ENCODE measurements at regions not wholly inside any gene's neighbourhood (a gene's known extent, or its start where the extent isn't known, plus 50 kb on each side); places are given as distances from the start of the nearest gene placed in this dataset.
A peak's percentile ranks its signal among the peaks of the same experiment; 100 is the strongest.
"Not testable (repeated sequence)": the region's sequence is repeated elsewhere in the genome, so short reads cannot be mapped to it uniquely, and the experiment has no call there.

DNA sequence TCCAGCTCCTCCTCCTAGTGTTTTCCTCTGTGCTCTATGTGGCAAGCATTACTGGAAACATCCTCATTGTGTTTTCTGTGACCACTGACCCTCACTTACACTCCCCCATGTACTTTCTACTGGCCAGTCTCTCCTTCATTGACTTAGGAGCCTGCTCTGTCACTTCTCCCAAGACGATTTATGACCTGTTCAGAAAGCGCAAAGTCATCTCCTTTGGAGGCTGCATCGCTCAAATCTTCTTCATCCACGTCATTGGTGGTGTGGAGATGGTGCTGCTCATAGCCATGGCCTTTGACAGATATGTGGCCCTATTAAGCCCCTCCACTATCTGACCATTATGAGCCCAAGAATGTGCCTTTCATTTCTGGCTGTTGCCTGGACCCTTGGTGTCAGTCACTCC is 64.0 kb downstream of the OR4F15 start:
- FAIRE-seq; DNase-seq; ATAC-seq; H3K4me1 ChIP-seq; intact Hi-C loops (cut with DNase I); H3K36me3 ChIP-seq; H3K27me3 ChIP-seq; H3K4me3 ChIP-seq; H3K9me3 ChIP-seq; H3K27ac ChIP-seq: not testable (repeated sequence)
- WGBS, 2 donors = 56 to 62% methylated on average over 4 of the region's 4 CpGs

DNA sequence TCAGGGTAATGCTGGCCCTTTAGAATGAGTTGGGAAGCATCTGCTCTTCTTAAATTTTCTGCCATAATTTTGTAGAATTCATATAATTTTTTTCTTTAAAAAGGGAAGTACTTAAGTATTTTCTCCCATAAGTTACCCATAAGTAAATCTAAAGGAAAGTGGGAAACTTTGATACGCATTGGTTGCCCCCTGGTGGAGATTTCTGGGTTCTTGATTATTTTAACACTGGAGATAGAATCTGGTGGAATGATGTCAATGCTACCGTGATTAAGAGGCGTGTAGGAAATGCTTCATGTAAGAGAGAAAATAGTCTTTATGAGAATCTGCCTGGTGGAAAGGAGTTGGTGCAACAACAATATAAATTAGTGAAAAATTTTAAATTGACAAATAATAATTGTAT is 65.6 kb downstream of the OR4F15 start:
- intact Hi-C loops (cut with DNase I); H3K4me1 ChIP-seq; FAIRE-seq; H3K36me3 ChIP-seq; DNase-seq; H3K9me3 ChIP-seq; H3K4me3 ChIP-seq; H3K27ac ChIP-seq; ATAC-seq; H3K27me3 ChIP-seq: not testable (repeated sequence)
- 0% methylated on average over 3 of the region's 3 CpGs for WGBS, 2 donors
- TF ChIP-seq, protein P1, sequence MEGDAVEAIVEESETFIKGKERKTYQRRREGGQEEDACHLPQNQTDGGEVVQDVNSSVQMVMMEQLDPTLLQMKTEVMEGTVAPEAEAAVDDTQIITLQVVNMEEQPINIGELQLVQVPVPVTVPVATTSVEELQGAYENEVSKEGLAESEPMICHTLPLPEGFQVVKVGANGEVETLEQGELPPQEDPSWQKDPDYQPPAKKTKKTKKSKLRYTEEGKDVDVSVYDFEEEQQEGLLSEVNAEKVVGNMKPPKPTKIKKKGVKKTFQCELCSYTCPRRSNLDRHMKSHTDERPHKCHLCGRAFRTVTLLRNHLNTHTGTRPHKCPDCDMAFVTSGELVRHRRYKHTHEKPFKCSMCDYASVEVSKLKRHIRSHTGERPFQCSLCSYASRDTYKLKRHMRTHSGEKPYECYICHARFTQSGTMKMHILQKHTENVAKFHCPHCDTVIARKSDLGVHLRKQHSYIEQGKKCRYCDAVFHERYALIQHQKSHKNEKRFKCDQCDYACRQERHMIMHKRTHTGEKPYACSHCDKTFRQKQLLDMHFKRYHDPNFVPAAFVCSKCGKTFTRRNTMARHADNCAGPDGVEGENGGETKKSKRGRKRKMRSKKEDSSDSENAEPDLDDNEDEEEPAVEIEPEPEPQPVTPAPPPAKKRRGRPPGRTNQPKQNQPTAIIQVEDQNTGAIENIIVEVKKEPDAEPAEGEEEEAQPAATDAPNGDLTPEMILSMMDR (IDR thresholded peaks at IDR 0.05) = peak in 1 of 4 donors; percentile 13

- ATAC-seq; H3K4me1 ChIP-seq; H3K4me3 ChIP-seq; H3K36me3 ChIP-seq; FAIRE-seq; H3K27me3 ChIP-seq; H3K27ac ChIP-seq; H3K9me3 ChIP-seq; DNase-seq; intact Hi-C loops (cut with DNase I): not testable (repeated sequence)
- 71 to 100% methylated on average over 2 to 3 of the region's 5 CpGs for WGBS, 2 donors
These were observed 100.6 kb downstream of the OR4F15 start for GRCh38 chr15:101912349-101913287.

GRCh38 chr15:101924554-101924953 is 112.6 kb downstream of the OR4F15 start:
- FAIRE-seq; ATAC-seq; H3K4me3 ChIP-seq; H3K27ac ChIP-seq; H3K9me3 ChIP-seq; DNase-seq; H3K27me3 ChIP-seq; H3K36me3 ChIP-seq; H3K4me1 ChIP-seq; intact Hi-C loops (cut with DNase I): not testable (repeated sequence)
- WGBS, 2 donors = 63% methylated on average over 1 of the region's 2 CpGs; no CpG with 5 or more reads in 1 of the 2 donors

DNA sequence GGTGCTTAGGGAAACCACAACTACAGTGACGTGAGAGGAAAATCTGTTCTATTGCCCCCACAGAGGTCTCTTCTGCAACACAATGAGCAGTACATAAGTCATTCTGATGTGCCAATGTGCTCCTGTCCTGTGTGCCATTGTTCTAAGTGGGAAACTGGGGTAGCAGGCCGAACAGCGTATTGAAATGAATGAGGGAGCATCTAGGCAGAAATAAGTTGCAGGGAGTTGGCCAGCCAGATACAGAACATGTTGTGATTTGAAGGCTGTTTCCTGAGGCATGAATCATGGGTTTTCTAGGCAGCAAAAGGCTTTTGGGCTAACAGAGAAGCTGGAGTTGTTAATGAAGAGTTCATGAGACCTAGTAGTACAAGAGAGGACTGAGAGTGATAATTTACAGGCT is 122.5 kb downstream of the OR4F15 start:
- intact Hi-C loops (cut with DNase I); H3K27ac ChIP-seq; H3K27me3 ChIP-seq; FAIRE-seq; H3K4me3 ChIP-seq; ATAC-seq; DNase-seq; H3K9me3 ChIP-seq; H3K36me3 ChIP-seq; H3K4me1 ChIP-seq: not testable (repeated sequence)
- no CpG with 5 or more reads among the region's 3 CpGs for WGBS, 2 donors

DNA sequence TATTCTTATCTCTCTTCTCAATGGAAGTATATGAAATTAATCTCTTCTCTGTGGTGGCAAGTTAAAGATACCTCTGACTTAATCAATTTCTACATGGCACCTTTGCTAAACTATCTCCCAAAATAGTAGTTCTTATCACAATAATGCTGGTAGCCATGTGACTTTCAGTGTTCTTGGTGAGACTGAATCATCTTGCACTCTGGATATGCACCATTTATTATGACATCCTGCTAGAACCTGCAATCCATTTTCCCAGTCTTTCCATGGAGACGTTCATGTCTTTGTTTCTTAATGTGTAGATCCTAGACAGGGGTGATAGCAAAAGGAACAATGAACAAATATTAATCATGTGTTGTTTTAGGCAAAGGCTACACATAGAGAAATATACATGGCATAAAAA is 125.4 kb downstream of the OR4F15 start:
- H3K9me3 ChIP-seq; FAIRE-seq; H3K27me3 ChIP-seq; ATAC-seq; H3K4me1 ChIP-seq; H3K27ac ChIP-seq; H3K4me3 ChIP-seq; intact Hi-C loops (cut with DNase I); H3K36me3 ChIP-seq; DNase-seq: not testable (repeated sequence)
- no CpG with 5 or more reads among the region's 1 CpG for WGBS, 2 donors

DNA sequence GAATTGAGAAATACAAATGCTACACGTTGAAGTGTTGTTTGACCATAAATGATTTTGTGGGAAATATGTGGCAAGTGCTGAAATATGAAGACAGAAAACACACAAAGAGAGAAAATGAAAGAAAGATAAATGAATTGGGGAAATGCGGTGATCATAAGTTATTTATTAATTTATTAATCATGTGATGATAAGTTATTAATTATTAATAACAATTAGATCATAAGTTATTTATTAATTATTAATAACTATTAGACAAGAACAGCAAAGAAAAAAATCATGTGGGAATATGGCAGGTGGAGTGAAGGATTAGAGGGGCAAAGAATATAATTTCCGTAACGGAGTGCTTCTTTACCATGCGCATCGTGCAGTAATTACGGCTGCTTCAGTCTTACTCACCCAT is 126.6 kb downstream of the OR4F15 start:
- DNase-seq; H3K9me3 ChIP-seq; H3K27me3 ChIP-seq; FAIRE-seq; H3K36me3 ChIP-seq; ATAC-seq; H3K27ac ChIP-seq; H3K4me1 ChIP-seq; intact Hi-C loops (cut with DNase I); H3K4me3 ChIP-seq: not testable (repeated sequence)
- WGBS, 2 donors = 83 to 90% methylated on average over 4 to 5 of the region's 7 CpGs

GRCh38 chr15:101945896-101946295 is 133.9 kb downstream of the OR4F15 start:
- H3K9me3 ChIP-seq; DNase-seq; H3K4me3 ChIP-seq; H3K4me1 ChIP-seq; ATAC-seq; H3K27ac ChIP-seq; H3K27me3 ChIP-seq; intact Hi-C loops (cut with DNase I); H3K36me3 ChIP-seq: not testable (repeated sequence)
- FAIRE-seq = peak; percentile 82
- 55 to 62% methylated on average over 2 of the region's 2 CpGs for WGBS, 2 donors

DNA sequence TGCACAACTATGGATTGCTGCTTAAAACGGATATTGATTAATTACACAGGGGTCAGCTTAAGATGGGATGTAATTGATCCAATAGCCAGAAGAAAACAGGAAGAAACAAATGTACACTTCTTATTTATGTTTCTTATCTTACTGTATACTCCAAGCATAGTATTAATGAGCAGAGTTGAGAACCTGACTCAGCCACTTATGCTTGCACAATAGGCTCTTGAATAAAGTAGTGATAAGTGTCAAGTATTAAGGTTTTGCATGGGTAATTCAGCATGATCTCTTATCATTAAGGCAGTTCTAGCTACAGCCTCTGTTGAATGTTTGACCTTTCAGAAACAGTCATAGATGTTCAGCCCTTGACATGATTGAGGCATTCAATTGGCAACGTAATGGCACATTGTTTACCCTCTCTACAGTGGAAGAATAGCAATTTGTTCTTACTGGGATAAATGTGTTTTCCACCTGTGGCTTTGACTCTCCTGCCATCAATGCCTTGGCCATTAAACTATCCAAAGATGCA is 136.5 kb downstream of the OR4F15 start:
- H3K27me3 ChIP-seq; H3K27ac ChIP-seq; H3K36me3 ChIP-seq; H3K4me1 ChIP-seq; FAIRE-seq; H3K9me3 ChIP-seq; DNase-seq; intact Hi-C loops (cut with DNase I); H3K4me3 ChIP-seq; ATAC-seq: not testable (repeated sequence)
- WGBS, 2 donors = 22 to 31% methylated on average over 1 of the region's 2 CpGs

DNA sequence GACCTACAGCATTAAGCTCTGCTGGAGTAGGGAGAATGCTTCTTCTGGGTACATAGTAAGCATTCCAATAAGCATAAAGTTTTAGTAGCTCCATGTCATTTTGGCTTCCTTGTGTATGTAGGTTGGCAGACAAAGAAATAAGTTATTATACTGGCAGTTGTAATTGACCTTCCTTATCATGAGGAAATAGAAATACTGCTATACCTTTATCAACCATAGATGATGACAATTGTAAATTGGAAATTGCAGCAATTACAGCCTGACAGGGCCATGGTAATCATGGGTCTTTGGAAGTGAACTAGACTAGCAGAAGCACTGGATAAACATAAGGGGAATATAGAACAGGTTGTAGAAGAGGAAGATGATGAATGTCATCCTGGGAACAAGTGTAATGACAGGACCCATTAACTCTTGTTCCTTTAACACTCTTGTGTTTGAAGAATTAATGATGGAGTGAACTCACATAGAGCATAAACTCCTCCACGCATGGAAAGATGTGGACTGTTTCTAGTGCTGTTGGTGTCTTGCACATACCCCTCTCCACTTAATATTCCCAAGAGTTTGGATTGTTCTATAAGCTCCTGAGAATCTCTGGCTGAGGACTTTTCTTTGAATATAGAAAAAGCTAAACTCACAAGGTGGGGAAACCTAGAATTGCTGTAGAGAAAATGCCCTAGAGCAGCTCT is 137.5 kb downstream of the OR4F15 start:
- H3K4me1 ChIP-seq, ATAC-seq: not testable (repeated sequence)

DNA sequence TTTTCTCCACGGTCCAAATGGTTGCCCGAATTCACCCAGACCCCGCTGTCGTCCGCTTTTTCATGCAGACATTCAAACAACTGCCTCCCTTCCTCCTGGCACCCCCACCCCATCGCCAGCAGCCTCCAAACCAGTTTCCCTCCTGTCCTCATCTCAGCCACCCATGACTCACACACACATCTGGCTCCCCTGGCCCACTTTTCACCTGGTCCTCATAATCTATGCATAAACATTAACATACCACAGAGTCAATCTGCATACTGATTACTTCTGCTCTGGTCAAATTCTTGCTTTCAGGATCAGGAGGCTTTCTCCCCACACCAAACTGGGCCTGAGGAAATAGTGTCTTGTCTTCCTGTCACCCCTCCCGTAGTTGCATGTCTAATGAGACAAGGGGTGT is 142.0 kb downstream of the OR4F15 start:
- intact Hi-C loops (cut with DNase I); ATAC-seq; FAIRE-seq; H3K4me1 ChIP-seq; H3K36me3 ChIP-seq; H3K27ac ChIP-seq; H3K4me3 ChIP-seq; H3K9me3 ChIP-seq; H3K27me3 ChIP-seq: not testable (repeated sequence)
- WGBS, 2 donors = 41 to 71% methylated on average over 1 to 2 of the region's 7 CpGs
- DNase-seq = peak in 2 of 6 donors; percentile 4 to 6

More for the DNA sequence above, 137.5 kb downstream of the OR4F15 start:
- H3K36me3 ChIP-seq; H3K27ac ChIP-seq; H3K4me3 ChIP-seq; intact Hi-C loops (cut with DNase I); DNase-seq; H3K27me3 ChIP-seq; H3K9me3 ChIP-seq: not testable (repeated sequence)
- FAIRE-seq = peak; percentile 23
- WGBS, 2 donors = 54 to 58% methylated on average over 1 of the region's 1 CpG

All from pancreas (tissue), 10 donors.